ENCODE measurements at regions not wholly inside any gene's neighbourhood (a gene's known extent, or its start where the extent isn't known, plus 50 kb on each side); places are given as distances from the start of the nearest gene placed in this dataset.

DNA sequence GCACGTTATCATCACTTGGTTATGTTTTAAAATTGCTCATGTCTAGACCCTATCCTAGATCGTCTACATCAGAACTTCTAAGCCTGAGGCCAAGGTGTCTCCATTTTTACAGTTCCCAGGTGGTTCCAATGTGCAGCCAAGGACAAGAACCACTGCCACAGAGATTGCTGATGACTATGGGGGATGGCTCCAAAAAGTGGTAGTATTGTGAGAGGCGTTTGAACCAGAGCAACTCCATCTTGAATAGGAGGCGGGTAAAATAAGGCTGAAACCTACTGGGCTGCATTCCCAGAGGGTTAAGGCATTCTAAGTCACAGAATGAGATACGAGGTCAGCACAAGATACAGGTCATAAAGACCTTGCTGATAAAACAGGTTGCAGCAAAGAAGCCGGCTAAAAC lies 195.6 kb upstream of the FOXN2 start (continued):
- TF ChIP-seq, protein P1, sequence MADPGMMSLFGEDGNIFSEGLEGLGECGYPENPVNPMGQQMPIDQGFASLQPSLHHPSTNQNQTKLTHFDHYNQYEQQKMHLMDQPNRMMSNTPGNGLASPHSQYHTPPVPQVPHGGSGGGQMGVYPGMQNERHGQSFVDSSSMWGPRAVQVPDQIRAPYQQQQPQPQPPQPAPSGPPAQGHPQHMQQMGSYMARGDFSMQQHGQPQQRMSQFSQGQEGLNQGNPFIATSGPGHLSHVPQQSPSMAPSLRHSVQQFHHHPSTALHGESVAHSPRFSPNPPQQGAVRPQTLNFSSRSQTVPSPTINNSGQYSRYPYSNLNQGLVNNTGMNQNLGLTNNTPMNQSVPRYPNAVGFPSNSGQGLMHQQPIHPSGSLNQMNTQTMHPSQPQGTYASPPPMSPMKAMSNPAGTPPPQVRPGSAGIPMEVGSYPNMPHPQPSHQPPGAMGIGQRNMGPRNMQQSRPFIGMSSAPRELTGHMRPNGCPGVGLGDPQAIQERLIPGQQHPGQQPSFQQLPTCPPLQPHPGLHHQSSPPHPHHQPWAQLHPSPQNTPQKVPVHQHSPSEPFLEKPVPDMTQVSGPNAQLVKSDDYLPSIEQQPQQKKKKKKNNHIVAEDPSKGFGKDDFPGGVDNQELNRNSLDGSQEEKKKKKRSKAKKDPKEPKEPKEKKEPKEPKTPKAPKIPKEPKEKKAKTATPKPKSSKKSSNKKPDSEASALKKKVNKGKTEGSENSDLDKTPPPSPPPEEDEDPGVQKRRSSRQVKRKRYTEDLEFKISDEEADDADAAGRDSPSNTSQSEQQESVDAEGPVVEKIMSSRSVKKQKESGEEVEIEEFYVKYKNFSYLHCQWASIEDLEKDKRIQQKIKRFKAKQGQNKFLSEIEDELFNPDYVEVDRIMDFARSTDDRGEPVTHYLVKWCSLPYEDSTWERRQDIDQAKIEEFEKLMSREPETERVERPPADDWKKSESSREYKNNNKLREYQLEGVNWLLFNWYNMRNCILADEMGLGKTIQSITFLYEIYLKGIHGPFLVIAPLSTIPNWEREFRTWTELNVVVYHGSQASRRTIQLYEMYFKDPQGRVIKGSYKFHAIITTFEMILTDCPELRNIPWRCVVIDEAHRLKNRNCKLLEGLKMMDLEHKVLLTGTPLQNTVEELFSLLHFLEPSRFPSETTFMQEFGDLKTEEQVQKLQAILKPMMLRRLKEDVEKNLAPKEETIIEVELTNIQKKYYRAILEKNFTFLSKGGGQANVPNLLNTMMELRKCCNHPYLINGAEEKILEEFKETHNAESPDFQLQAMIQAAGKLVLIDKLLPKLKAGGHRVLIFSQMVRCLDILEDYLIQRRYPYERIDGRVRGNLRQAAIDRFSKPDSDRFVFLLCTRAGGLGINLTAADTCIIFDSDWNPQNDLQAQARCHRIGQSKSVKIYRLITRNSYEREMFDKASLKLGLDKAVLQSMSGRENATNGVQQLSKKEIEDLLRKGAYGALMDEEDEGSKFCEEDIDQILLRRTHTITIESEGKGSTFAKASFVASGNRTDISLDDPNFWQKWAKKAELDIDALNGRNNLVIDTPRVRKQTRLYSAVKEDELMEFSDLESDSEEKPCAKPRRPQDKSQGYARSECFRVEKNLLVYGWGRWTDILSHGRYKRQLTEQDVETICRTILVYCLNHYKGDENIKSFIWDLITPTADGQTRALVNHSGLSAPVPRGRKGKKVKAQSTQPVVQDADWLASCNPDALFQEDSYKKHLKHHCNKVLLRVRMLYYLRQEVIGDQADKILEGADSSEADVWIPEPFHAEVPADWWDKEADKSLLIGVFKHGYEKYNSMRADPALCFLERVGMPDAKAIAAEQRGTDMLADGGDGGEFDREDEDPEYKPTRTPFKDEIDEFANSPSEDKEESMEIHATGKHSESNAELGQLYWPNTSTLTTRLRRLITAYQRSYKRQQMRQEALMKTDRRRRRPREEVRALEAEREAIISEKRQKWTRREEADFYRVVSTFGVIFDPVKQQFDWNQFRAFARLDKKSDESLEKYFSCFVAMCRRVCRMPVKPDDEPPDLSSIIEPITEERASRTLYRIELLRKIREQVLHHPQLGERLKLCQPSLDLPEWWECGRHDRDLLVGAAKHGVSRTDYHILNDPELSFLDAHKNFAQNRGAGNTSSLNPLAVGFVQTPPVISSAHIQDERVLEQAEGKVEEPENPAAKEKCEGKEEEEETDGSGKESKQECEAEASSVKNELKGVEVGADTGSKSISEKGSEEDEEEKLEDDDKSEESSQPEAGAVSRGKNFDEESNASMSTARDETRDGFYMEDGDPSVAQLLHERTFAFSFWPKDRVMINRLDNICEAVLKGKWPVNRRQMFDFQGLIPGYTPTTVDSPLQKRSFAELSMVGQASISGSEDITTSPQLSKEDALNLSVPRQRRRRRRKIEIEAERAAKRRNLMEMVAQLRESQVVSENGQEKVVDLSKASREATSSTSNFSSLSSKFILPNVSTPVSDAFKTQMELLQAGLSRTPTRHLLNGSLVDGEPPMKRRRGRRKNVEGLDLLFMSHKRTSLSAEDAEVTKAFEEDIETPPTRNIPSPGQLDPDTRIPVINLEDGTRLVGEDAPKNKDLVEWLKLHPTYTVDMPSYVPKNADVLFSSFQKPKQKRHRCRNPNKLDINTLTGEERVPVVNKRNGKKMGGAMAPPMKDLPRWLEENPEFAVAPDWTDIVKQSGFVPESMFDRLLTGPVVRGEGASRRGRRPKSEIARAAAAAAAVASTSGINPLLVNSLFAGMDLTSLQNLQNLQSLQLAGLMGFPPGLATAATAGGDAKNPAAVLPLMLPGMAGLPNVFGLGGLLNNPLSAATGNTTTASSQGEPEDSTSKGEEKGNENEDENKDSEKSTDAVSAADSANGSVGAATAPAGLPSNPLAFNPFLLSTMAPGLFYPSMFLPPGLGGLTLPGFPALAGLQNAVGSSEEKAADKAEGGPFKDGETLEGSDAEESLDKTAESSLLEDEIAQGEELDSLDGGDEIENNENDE (IDR thresholded peaks at IDR 0.05; ENCODE audit: low read depth, low read length), result no peak
- no peak for TF ChIP-seq SRSF7 (optimal IDR thresholded peaks at IDR 0.05; ENCODE audit: low read depth, low read length)
- TF ChIP-seq, protein P2, sequence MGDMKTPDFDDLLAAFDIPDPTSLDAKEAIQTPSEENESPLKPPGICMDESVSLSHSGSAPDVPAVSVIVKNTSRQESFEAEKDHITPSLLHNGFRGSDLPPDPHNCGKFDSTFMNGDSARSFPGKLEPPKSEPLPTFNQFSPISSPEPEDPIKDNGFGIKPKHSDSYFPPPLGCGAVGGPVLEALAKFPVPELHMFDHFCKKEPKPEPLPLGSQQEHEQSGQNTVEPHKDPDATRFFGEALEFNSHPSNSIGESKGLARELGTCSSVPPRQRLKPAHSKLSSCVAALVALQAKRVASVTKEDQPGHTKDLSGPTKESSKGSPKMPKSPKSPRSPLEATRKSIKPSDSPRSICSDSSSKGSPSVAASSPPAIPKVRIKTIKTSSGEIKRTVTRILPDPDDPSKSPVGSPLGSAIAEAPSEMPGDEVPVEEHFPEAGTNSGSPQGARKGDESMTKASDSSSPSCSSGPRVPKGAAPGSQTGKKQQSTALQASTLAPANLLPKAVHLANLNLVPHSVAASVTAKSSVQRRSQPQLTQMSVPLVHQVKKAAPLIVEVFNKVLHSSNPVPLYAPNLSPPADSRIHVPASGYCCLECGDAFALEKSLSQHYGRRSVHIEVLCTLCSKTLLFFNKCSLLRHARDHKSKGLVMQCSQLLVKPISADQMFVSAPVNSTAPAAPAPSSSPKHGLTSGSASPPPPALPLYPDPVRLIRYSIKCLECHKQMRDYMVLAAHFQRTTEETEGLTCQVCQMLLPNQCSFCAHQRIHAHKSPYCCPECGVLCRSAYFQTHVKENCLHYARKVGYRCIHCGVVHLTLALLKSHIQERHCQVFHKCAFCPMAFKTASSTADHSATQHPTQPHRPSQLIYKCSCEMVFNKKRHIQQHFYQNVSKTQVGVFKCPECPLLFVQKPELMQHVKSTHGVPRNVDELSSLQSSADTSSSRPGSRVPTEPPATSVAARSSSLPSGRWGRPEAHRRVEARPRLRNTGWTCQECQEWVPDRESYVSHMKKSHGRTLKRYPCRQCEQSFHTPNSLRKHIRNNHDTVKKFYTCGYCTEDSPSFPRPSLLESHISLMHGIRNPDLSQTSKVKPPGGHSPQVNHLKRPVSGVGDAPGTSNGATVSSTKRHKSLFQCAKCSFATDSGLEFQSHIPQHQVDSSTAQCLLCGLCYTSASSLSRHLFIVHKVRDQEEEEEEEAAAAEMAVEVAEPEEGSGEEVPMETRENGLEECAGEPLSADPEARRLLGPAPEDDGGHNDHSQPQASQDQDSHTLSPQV (IDR thresholded peaks at IDR 0.05), result peak; percentile 89
- peak; percentile 90 for TF ChIP-seq ZNF668 (CRISPR knock-in tag; IDR thresholded peaks at IDR 0.05)
- TF ChIP-seq HDAC8 (tag; IDR thresholded peaks at IDR 0.05), result peak; percentile 75; the same call in 1 of the 2 replicates
- TF ChIP-seq MTA1 (IDR thresholded peaks at IDR 0.05; ENCODE audit: borderline replicate concordance), result no peak
- TF ChIP-seq, protein P3, sequence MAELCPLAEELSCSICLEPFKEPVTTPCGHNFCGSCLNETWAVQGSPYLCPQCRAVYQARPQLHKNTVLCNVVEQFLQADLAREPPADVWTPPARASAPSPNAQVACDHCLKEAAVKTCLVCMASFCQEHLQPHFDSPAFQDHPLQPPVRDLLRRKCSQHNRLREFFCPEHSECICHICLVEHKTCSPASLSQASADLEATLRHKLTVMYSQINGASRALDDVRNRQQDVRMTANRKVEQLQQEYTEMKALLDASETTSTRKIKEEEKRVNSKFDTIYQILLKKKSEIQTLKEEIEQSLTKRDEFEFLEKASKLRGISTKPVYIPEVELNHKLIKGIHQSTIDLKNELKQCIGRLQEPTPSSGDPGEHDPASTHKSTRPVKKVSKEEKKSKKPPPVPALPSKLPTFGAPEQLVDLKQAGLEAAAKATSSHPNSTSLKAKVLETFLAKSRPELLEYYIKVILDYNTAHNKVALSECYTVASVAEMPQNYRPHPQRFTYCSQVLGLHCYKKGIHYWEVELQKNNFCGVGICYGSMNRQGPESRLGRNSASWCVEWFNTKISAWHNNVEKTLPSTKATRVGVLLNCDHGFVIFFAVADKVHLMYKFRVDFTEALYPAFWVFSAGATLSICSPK (IDR thresholded peaks at IDR 0.05; ENCODE audit: borderline replicate concordance), result no peak
- TF ChIP-seq NR2F6 (CRISPR knock-in tag; IDR thresholded peaks at IDR 0.05), result no peak
- TF ChIP-seq TCF7 (IDR thresholded peaks at IDR 0.05; ENCODE audit: borderline replicate concordance), result no peak
- no peak for TF ChIP-seq CBX2 (IDR thresholded peaks at IDR 0.05; ENCODE audit: insufficient read depth, low read length, poor library complexity, severe bottlenecking)
- TF ChIP-seq PYGO2 (tag; IDR thresholded peaks at IDR 0.05), result peak; percentile 86
- peak; percentile 77; the same call in 1 of the 2 replicates for TF ChIP-seq GTF2A2 (tag; IDR thresholded peaks at IDR 0.05)

All from K562 (cell line).